Loucy (cell line): ENCODE measurements at regions not wholly inside any gene's neighbourhood (a gene's known extent, or its start where the extent isn't known, plus 50 kb on each side); places are given as distances from the start of the nearest gene placed in this dataset.

Experiments used
- H2AFZ ChIP-seq: fragments of 200-600 bp; sonication (generic); 2 replicates; pipeline ENCODE4 v1.6.0; 2016; ENCODE audit warnings: antibody characterized with exemption, mild to moderate bottlenecking, low read length, moderate library complexity
- H3F3A ChIP-seq: fragments of 200-600 bp; 2 replicates; pipeline ENCODE4 v1.6.0; 2016; ENCODE audit warnings: antibody characterized with exemption, low read depth, mild to moderate bottlenecking
- H3K27me3 ChIP-seq: fragments of 200-600 bp; sonication (generic); 2 replicates; pipeline ENCODE4 v1.6.1; 2014; ENCODE audit warnings: low read length, mild to moderate bottlenecking; ENCODE audit not compliant: insufficient read depth, poor library complexity, severe bottlenecking
- H3K36me3 ChIP-seq: fragments of 200-600 bp; sonication (generic); 2 replicates; pipeline ENCODE4 v1.6.1; 2016; ENCODE audit warnings: low read length; ENCODE audit not compliant: insufficient read depth
- H3K4me1 ChIP-seq: fragments of 200-600 bp; sonication (generic); 2 replicates; pipeline ENCODE4 v1.5.1; 2014; ENCODE audit warnings: low read length, mild to moderate bottlenecking; ENCODE audit not compliant: insufficient read depth, poor library complexity, severe bottlenecking
- H3K4me2 ChIP-seq: fragments of 200-600 bp; sonication (generic); 2 replicates; pipeline ENCODE4 v1.6.0; 2014; ENCODE audit warnings: antibody characterized with exemption, low read length, low read depth, mild to moderate bottlenecking; ENCODE audit not compliant: poor library complexity, severe bottlenecking
- H3K4me3 ChIP-seq: fragments of 200-600 bp; sonication (generic); 2 replicates; pipeline ENCODE4 v1.5.1; 2014; ENCODE audit warnings: low read length, mild to moderate bottlenecking, mixed read lengths; ENCODE audit not compliant: poor library complexity, severe bottlenecking
- H3K79me2 ChIP-seq: fragments of 200-600 bp; sonication (generic); 2 replicates; pipeline ENCODE4 v1.6.1; 2014; ENCODE audit warnings: low read length; ENCODE audit not compliant: insufficient read depth
- H3K9ac ChIP-seq: fragments of 200-600 bp; sonication (generic); 2 replicates; pipeline ENCODE4 v1.6.0; 2014; ENCODE audit warnings: mild to moderate bottlenecking, low read depth, low read length, moderate library complexity; ENCODE audit not compliant: poor library complexity, severe bottlenecking
- H3K9me2 ChIP-seq: fragments of 200-600 bp; sonication (generic); replicated peaks from 2 replicates; pipeline ENCODE4 v1.6.1; 2016; ENCODE audit warnings: low read depth, low read length, mixed read lengths
- H3K9me3 ChIP-seq: fragments of 200-600 bp; sonication (generic); 2 replicates; pipeline ENCODE4 v1.6.1; 2014; ENCODE audit warnings: mild to moderate bottlenecking, antibody characterized with exemption, low read length, low read depth; ENCODE audit not compliant: insufficient read depth
- H4K20me1 ChIP-seq: fragments of 200-600 bp; sonication (generic); 2 replicates; pipeline ENCODE4 v1.6.0; 2014; ENCODE audit warnings: antibody characterized with exemption, low read length, mild to moderate bottlenecking; ENCODE audit not compliant: insufficient read depth, poor library complexity, severe bottlenecking
- CTCF ChIP-seq: fragments of 200-600 bp; sonication (generic); conservative IDR thresholded peaks from 2 replicates; pipeline ENCODE4 v1.5.1; 2014; ENCODE audit warnings: mild to moderate bottlenecking, antibody characterized with exemption, low read length
- EZH2phosphoT487 ChIP-seq: fragments of 200-600 bp; IDR thresholded peaks from 2 replicates; pipeline ENCODE4 v1.6.1; 2018; ENCODE audit warnings: antibody characterized with exemption, mild to moderate bottlenecking, moderate library complexity, borderline replicate concordance

GRCh38 chr12:28742791-28743190, 406.3 kb upstream of the FAR2 start:
- H3K27me3 ChIP-seq: no peaks in the 10 kb centered on the region
- TF ChIP-seq CTCF (no peak), EZH2phosphoT487 (no peak)
- H2AFZ ChIP-seq: no peak overlapping the region

DNA sequence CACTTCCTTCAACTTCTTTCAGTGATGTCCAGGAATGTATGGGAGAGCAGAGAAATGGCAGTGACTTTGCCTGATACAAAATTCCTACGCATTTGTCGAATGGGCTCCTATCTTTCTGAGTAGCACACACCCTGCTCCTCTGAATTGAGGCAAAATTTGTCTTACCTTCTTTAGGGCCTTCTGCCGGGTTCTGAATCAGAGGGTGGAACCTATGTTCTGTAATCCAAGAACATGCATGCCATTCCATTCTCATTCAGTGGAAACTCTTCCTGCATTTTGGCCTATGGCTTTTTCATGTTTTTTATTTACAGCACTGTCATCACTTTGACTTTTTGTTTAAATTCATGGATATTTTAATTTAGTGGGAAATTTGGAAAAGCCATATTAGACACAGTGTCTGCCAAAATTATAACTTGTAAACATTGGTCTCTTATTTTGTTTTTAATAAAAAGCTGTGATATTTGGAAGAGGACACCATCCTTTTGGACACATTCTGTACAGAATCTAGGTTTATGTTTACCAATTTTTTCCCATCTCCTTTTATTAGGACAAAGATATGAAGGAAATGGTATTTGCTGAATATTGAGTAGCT, 402.2 kb upstream of the FAR2 start:
- Histone ChIP-seq H3K79me2 (no peaks in the 10 kb centered on the region), H3K9ac (no peak overlapping the region), H3K9me3 (no peaks in the 10 kb centered on the region), H3K27me3 (no peaks in the 10 kb centered on the region), H3K4me3 (no peak overlapping the region), H3K4me2 (no peak overlapping the region), H4K20me1 (no peaks in the 10 kb centered on the region), H3K4me1 (peaks cover 9% of the 10 kb centered on the region), H3K36me3 (no peaks in the 10 kb centered on the region), H2AFZ (no peak overlapping the region; the same call in 1 of the 2 replicates), H3F3A (no peaks in the 10 kb centered on the region), H3K9me2 (no peaks in the 10 kb centered on the region)
- TF ChIP-seq EZH2phosphoT487 (no peak), CTCF (no peak)

More at GRCh38 chr12:28742791-28743190, 406.3 kb upstream of the FAR2 start:
- Histone ChIP-seq H3K36me3 (no peaks in the 10 kb centered on the region), H3F3A (no peaks in the 10 kb centered on the region), H3K9me3 (no peaks in the 10 kb centered on the region), H3K4me3 (no peak overlapping the region), H4K20me1 (no peaks in the 10 kb centered on the region), H3K79me2 (no peaks in the 10 kb centered on the region), H3K9ac (no peak overlapping the region), H3K4me1 (no peaks in the 10 kb centered on the region), H3K9me2 (no peaks in the 10 kb centered on the region), H3K4me2 (no peak overlapping the region)

- Histone ChIP-seq H3K4me3 (no peak overlapping the region), H3F3A (no peaks in the 10 kb centered on the region), H3K9me2 (no peaks in the 10 kb centered on the region), H3K79me2 (no peaks in the 10 kb centered on the region), H3K4me2 (peak overlapping the region; percentile 27), H4K20me1 (no peaks in the 10 kb centered on the region), H3K4me1 (peaks cover 9% of the 10 kb centered on the region), H3K9me3 (peaks cover 5% of the 10 kb centered on the region; the same call in 1 of the 2 replicates), H3K9ac (no peak overlapping the region), H2AFZ (no peak overlapping the region; the same call in 1 of the 2 replicates), H3K36me3 (no peaks in the 10 kb centered on the region), H3K27me3 (no peaks in the 10 kb centered on the region)
- no peak for TF ChIP-seq EZH2phosphoT487
- no peak for TF ChIP-seq CTCF
These were observed 398.0 kb upstream of the FAR2 start for GRCh38 chr12:28750946-28751685.
